ENCODE measurements at regions not wholly inside any gene's neighbourhood (a gene's known extent, or its start where the extent isn't known, plus 50 kb on each side); places are given as distances from the start of the nearest gene placed in this dataset.

DNA sequence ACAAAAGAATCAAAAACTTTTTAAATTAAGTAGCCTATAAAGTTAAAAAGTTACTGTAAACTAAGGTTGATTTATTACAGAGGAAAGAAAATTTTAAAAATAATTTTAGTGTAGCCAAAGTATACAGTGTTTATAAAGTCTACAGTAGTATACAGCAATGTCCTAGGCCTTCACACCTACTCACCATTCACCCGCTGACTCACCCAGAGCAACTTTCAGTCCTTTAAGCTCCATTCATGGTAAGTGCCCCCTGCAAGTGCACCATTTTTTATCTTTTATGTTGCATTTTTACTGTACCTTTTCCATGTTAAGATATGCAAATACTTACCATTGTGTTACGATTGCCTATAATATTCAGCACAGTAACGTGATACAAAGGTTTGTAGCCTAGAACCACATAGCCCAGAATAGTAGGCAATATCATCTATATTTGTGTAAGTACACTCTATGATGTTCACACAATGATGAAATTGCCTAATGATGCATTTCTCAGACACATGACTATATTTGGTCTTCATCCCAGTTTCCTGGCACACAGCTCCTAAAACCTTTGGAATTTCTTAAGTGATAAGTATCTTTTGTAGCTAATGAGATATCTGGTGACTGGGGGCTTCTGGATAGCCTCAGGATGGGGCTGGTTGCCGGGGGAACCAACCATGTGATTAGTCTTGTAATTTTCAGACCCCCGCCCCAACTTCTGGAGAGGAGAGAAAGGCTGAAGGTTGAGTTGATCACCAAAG, 111.0 kb downstream of the MRPL14 start:
- TF ChIP-seq, protein P1, sequence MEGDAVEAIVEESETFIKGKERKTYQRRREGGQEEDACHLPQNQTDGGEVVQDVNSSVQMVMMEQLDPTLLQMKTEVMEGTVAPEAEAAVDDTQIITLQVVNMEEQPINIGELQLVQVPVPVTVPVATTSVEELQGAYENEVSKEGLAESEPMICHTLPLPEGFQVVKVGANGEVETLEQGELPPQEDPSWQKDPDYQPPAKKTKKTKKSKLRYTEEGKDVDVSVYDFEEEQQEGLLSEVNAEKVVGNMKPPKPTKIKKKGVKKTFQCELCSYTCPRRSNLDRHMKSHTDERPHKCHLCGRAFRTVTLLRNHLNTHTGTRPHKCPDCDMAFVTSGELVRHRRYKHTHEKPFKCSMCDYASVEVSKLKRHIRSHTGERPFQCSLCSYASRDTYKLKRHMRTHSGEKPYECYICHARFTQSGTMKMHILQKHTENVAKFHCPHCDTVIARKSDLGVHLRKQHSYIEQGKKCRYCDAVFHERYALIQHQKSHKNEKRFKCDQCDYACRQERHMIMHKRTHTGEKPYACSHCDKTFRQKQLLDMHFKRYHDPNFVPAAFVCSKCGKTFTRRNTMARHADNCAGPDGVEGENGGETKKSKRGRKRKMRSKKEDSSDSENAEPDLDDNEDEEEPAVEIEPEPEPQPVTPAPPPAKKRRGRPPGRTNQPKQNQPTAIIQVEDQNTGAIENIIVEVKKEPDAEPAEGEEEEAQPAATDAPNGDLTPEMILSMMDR (IDR thresholded peaks at IDR 0.05), result no peak
- TF ChIP-seq POLR2A (IDR thresholded peaks at IDR 0.05), result no peak

Measured in esophagus squamous epithelium (tissue), 4 donors.